PFSK-1 (cell line): ENCODE measurements at regions not wholly inside any gene's neighbourhood (a gene's known extent, or its start where the extent isn't known, plus 50 kb on each side); places are given as distances from the start of the nearest gene placed in this dataset.

Source experiments
- FOXP2 ChIP-seq: optimal IDR thresholded peaks from 2 replicates; pipeline ENCODE3; 2011; ENCODE audit warnings: borderline replicate concordance, control low read depth, inconsistent platforms; ENCODE audit not compliant: insufficient read depth; ENCODE audit errors: extremely low read length, extremely low read depth
- POLR2AphosphoS5 ChIP-seq: IDR thresholded peaks from 2 replicates; pipeline ENCODE4 v1.6.1; 2012; ENCODE audit warnings: low read depth, mild to moderate bottlenecking, control low read depth, low read length, moderate library complexity
- REST ChIP-seq, 2 experiments: IDR thresholded peaks; 2 replicates each; pipeline versions ENCODE4 v1.6.1 to v1.8.0; 2011 to 2012; ENCODE audit warnings: low read depth in 2 of 2, low read length in 2 of 2, control low read depth in 1 of 2, inconsistent platforms in 1 of 2, mild to moderate bottlenecking in 1 of 2, moderate library complexity in 1 of 2; ENCODE audit not compliant: insufficient read depth in 1 of 2
- SIN3A ChIP-seq: IDR thresholded peaks from 2 replicates; pipeline ENCODE4 v1.6.1; 2012; ENCODE audit warnings: mild to moderate bottlenecking, low read length, moderate library complexity, borderline replicate concordance; ENCODE audit not compliant: insufficient read depth
- TAF1 ChIP-seq: IDR thresholded peaks from 2 replicates; pipeline ENCODE4 v1.6.1; 2012; ENCODE audit warnings: low read length, control low read depth, borderline replicate concordance; ENCODE audit not compliant: insufficient read depth

GRCh38 chr2:100655936-100656534 is 93.2 kb downstream of the PDCL3 start:
- TF ChIP-seq POLR2AphosphoS5 (no peak), REST (IDR thresholded peaks at IDR 0.05; ENCODE audit: insufficient read depth in 1 of 2, low read depth in 2 of 2, low read length in 2 of 2) (no peak), FOXP2 (no peak)

DNA sequence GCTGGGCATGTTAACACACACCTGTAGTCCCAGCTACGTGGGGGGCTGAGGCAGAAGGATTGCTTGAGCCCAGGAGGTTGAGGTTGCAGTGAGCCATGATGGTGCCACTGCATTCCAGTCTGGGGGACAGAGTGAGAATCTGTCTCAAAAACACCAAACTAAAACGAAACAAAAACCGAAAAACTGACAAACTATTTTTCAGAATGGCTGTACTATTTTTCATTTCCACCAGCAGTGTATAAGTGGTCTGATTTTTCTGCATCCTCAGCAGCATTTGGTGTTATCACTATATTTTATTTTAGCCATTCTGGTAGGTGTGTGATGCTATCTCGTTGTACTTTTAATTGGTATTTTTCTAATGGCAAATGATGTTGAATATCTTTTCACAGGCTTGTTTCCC is 95.2 kb downstream of the PDCL3 start:
- TF ChIP-seq FOXP2, result no peak
- no peak for TF ChIP-seq POLR2AphosphoS5
- no peak for TF ChIP-seq REST (IDR thresholded peaks at IDR 0.05; ENCODE audit: insufficient read depth in 1 of 2, low read depth in 2 of 2, low read length in 2 of 2)
- no peak for TF ChIP-seq SIN3A

DNA sequence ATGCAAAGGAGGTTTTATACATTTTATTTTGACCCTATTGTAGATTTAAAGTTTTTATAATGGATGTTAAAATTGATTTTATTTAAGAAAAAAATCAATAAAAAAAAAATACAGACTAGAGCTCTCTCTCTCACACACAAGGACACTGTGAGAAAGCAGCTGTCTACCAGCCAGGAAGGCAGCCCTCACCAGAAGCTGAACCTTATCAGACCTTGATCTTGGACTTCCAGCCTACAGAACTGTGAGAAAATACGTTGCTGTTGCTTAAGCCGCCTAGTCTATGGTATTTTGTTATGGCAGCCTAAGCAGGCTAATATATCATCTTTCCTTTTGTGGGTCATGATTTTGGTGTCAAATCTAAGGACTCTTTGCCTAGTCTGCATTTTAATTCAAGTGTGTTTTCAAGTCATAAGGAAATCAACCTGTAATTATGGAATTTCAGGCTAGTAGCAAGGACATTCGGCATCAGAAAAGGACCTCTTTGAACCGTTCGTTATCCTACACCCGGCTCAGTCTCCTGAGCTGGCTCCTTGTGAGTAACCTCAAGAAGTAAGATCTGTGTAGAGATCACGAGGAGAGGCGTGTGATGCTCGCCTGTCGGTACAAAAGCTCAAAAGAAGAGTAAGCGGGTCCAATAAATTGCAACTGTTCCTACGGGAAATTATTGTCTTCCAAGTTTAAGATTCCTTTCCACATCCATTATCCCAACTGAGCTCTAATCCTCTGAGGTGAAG is 98.2 kb downstream of the PDCL3 start:
- TF ChIP-seq TAF1 (no peak), FOXP2 (no peak), REST (IDR thresholded peaks at IDR 0.05; ENCODE audit: insufficient read depth in 1 of 2, low read depth in 2 of 2, low read length in 2 of 2) (no peak), SIN3A (no peak)

GRCh38 chr2:100662866-100663265 is 100.1 kb downstream of the PDCL3 start:
- TF ChIP-seq TAF1 (no peak), FOXP2 (no peak), SIN3A (no peak), REST (IDR thresholded peaks at IDR 0.05; ENCODE audit: insufficient read depth in 1 of 2, low read depth in 2 of 2, low read length in 2 of 2) (no peak), POLR2AphosphoS5 (no peak)
